DOHH2 (cell line): ENCODE measurements at regions not wholly inside any gene's neighbourhood (a gene's known extent, or its start where the extent isn't known, plus 50 kb on each side); places are given as distances from the start of the nearest gene placed in this dataset.
"Not testable (repeated sequence)": the region's sequence is repeated elsewhere in the genome, so short reads cannot be mapped to it uniquely, and the experiment has no call there.

ENCODE experiments used
- H3F3A ChIP-seq: fragments of 200-600 bp; sonication (generic), shearing (Covaris generic); 2 replicates; pipeline ENCODE4 v1.6.0; 2016; ENCODE audit warnings: antibody characterized with exemption, mild to moderate bottlenecking; ENCODE audit not compliant: control insufficient read depth, insufficient read depth
- H3K27ac ChIP-seq: fragments of 200-600 bp; sonication (generic); 2 replicates; pipeline ENCODE4 v1.5.1; 2014; ENCODE audit warnings: low read depth, mild to moderate bottlenecking, low read length, moderate library complexity
- H3K27me3 ChIP-seq: fragments of 200-600 bp; sonication (generic); 2 replicates; pipeline ENCODE4 v1.6.1; 2014; ENCODE audit warnings: mild to moderate bottlenecking, low read length, mixed read lengths; ENCODE audit not compliant: control insufficient read depth
- H3K36me3 ChIP-seq: fragments of 200-600 bp; sonication (generic); 2 replicates; pipeline ENCODE4 v1.6.1; 2014; ENCODE audit warnings: mild to moderate bottlenecking, low read length, moderate library complexity, mixed read lengths; ENCODE audit not compliant: control insufficient read depth
- H3K4me1 ChIP-seq: fragments of 200-600 bp; sonication (generic); 2 replicates; pipeline ENCODE4 v1.6.1; 2014; ENCODE audit warnings: mild to moderate bottlenecking, low read length, mixed read lengths; ENCODE audit not compliant: control insufficient read depth
- H3K4me2 ChIP-seq: fragments of 200-600 bp; sonication (generic); 2 replicates; pipeline ENCODE4 v1.6.0; 2014; ENCODE audit warnings: mild to moderate bottlenecking, low read length, moderate library complexity
- H3K4me3 ChIP-seq: fragments of 200-600 bp; sonication (generic); 2 replicates; pipeline ENCODE4 v1.5.1; 2014; ENCODE audit warnings: mild to moderate bottlenecking, low read length, mixed read lengths
- H3K79me2 ChIP-seq: fragments of 200-600 bp; sonication (generic); 2 replicates; pipeline ENCODE4 v1.6.1; 2014; ENCODE audit warnings: mild to moderate bottlenecking, low read length, mixed read lengths; ENCODE audit not compliant: control insufficient read depth
- H3K9me2 ChIP-seq: fragments of 200-600 bp; sonication (generic); replicated peaks from 2 replicates; pipeline ENCODE4 v1.6.1; 2014; ENCODE audit warnings: mild to moderate bottlenecking, low read length, mixed read lengths; ENCODE audit not compliant: control insufficient read depth
- H3K9me3 ChIP-seq: fragments of 200-600 bp; sonication (generic); 2 replicates; pipeline ENCODE4 v1.6.1; 2014; ENCODE audit warnings: antibody characterized with exemption, low read length, mixed read lengths; ENCODE audit not compliant: control insufficient read depth, insufficient read depth
- H4K20me1 ChIP-seq: fragments of 200-600 bp; sonication (generic); 2 replicates; pipeline ENCODE4 v1.6.0; 2014; ENCODE audit warnings: low read depth, mild to moderate bottlenecking, antibody characterized with exemption, low read length, moderate library complexity; ENCODE audit not compliant: control insufficient read depth, insufficient read depth
- CTCF ChIP-seq: fragments of 200-600 bp; sonication (generic); IDR thresholded peaks from one replicate; pipeline ENCODE4 v1.5.1; 2014; ENCODE audit warnings: antibody characterized with exemption, mild to moderate bottlenecking, low read depth, low read length; ENCODE audit not compliant: poor library complexity, severe bottlenecking
- EZH2phosphoT487 ChIP-seq: fragments of 200-600 bp; sonication (generic); IDR thresholded peaks from 2 replicates; pipeline ENCODE4 v1.6.1; 2017; ENCODE audit warnings: borderline replicate concordance, mild to moderate bottlenecking, antibody characterized with exemption, low read length, moderate library complexity, mixed read lengths

GRCh38 chrX:40392599-40392998 is 188.2 kb upstream of the ATP6AP2 start:
- H3K4me2 ChIP-seq, result no peak overlapping the region
- no peak overlapping the region for H3K27ac ChIP-seq
- H3K4me3 ChIP-seq, result no peak overlapping the region
- H3K4me1 ChIP-seq, result no peaks in the 10 kb centered on the region
- H3K9me2 ChIP-seq, result no peaks in the 10 kb centered on the region
- H3K9me3 ChIP-seq, result no peaks in the 10 kb centered on the region
- TF ChIP-seq CTCF (no peak), EZH2phosphoT487 (no peak)
- H4K20me1 ChIP-seq, result no peaks in the 10 kb centered on the region
- no peaks in the 10 kb centered on the region for H3K79me2 ChIP-seq
- H3F3A ChIP-seq, result no peaks in the 10 kb centered on the region
- no peaks in the 10 kb centered on the region for H3K36me3 ChIP-seq
- H3K27me3 ChIP-seq, result no peaks in the 10 kb centered on the region

- Histone ChIP-seq H3K79me2 (no peaks in the 10 kb centered on the region), H3K27me3 (no peaks in the 10 kb centered on the region)
- TF ChIP-seq EZH2phosphoT487 (no peak), CTCF (no peak)
Observed at GRCh38 chrX:40391662-40392061, 189.1 kb upstream of the ATP6AP2 start.

GRCh38 chrX:40389555-40389954 is 191.2 kb upstream of the ATP6AP2 start:
- no peaks in the 10 kb centered on the region for H3K36me3 ChIP-seq
- no peak overlapping the region for H3K4me2 ChIP-seq
- no peak overlapping the region for H3K27ac ChIP-seq
- no peaks in the 10 kb centered on the region for H4K20me1 ChIP-seq
- H3K27me3 ChIP-seq, result no peaks in the 10 kb centered on the region
- H3K4me1 ChIP-seq, result no peaks in the 10 kb centered on the region
- no peak overlapping the region for H3K4me3 ChIP-seq
- TF ChIP-seq EZH2phosphoT487 (no peak), CTCF (no peak)
- H3K9me2 ChIP-seq, result no peaks in the 10 kb centered on the region
- H3K79me2 ChIP-seq, result no peaks in the 10 kb centered on the region
- H3F3A ChIP-seq, result no peaks in the 10 kb centered on the region
- H3K9me3 ChIP-seq, result no peaks in the 10 kb centered on the region

More at GRCh38 chrX:40391662-40392061, 189.1 kb upstream of the ATP6AP2 start:
- H3K4me3 ChIP-seq, result no peak overlapping the region
- H4K20me1 ChIP-seq, result no peaks in the 10 kb centered on the region
- no peaks in the 10 kb centered on the region for H3K9me2 ChIP-seq
- no peaks in the 10 kb centered on the region for H3K4me1 ChIP-seq
- H3F3A ChIP-seq, result no peaks in the 10 kb centered on the region
- H3K36me3 ChIP-seq, result no peaks in the 10 kb centered on the region
- H3K4me2 ChIP-seq, result no peak overlapping the region
- no peaks in the 10 kb centered on the region for H3K9me3 ChIP-seq
- no peak overlapping the region for H3K27ac ChIP-seq

- Histone ChIP-seq H3K4me2 (no peak overlapping the region), H3K9me3 (no peaks in the 10 kb centered on the region), H3K4me1 (no peaks in the 10 kb centered on the region), H3K9me2 (no peaks in the 10 kb centered on the region), H3K79me2 (no peaks in the 10 kb centered on the region), H3F3A (no peaks in the 10 kb centered on the region), H4K20me1 (no peaks in the 10 kb centered on the region), H3K27me3 (no peaks in the 10 kb centered on the region), H3K27ac (no peak overlapping the region), H3K4me3 (no peak overlapping the region), H3K36me3 (no peaks in the 10 kb centered on the region)
- TF ChIP-seq CTCF (no peak), EZH2phosphoT487 (no peak)
Observed at GRCh38 chrX:40388441-40388840, 192.3 kb upstream of the ATP6AP2 start.

GRCh38 chrX:40387869-40388268 is 192.9 kb upstream of the ATP6AP2 start:
- not testable (repeated sequence) for H3K4me2 ChIP-seq, H3K9me3 ChIP-seq, H3K4me1 ChIP-seq, H4K20me1 ChIP-seq, H3K4me3 ChIP-seq, H3F3A ChIP-seq, H3K27ac ChIP-seq, H3K36me3 ChIP-seq, H3K79me2 ChIP-seq, H3K9me2 ChIP-seq, H3K27me3 ChIP-seq
